T-helper 1 cell treated with Interleukin-12 subunit alpha and Interleukin-12 subunit beta and Interleukin-4 antibody, amounts not matched to agents 30 μg/mL and 1 μg/mL, for 36 hours (primary cell): ENCODE measurements at regions not wholly inside any gene's neighbourhood (a gene's known extent, or its start where the extent isn't known, plus 50 kb on each side); places are given as distances from the start of the nearest gene placed in this dataset.

ENCODE experiments used
- H3K27ac Mint-ChIP-seq: one replicate; pipeline ENCODE4 v1.8.0; 2021; ENCODE audit warnings: mild to moderate bottlenecking, mixed read lengths
- H3K27me3 Mint-ChIP-seq: one replicate; pipeline ENCODE4 v1.8.0; 2021; ENCODE audit warnings: low read depth, mixed read lengths
- H3K36me3 Mint-ChIP-seq: one replicate; pipeline ENCODE4 v1.8.0; 2021; ENCODE audit warnings: low read depth, mixed read lengths
- H3K4me1 Mint-ChIP-seq: one replicate; pipeline ENCODE4 v1.8.0; 2021; ENCODE audit warnings: low read depth, mixed read lengths
- H3K4me3 Mint-ChIP-seq: one replicate; pipeline ENCODE4 v1.8.0; 2021; ENCODE audit warnings: mild to moderate bottlenecking, moderate library complexity, mixed read lengths
- H3K9me3 Mint-ChIP-seq: one replicate; pipeline ENCODE4 v1.8.0; 2021; ENCODE audit warnings: mixed read lengths

DNA sequence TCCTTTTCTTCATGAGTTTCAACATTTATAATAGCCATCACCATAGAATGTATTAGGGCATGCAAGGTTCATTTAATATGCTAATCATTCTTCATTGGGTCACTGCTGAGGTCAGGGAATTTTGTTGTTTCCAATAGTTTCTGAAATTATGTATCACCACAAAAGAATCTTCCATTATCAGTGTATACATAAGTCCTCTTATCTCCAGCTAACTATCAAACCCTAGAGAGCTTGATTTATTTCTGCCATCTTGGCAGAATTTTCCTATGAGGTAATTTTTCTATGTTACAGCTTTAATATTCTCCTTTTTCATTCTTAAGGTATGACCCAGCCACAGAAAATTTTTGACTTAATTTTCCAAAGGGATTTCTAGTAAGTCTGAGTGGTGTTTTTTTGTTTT is 415.0 kb upstream of the SLITRK1 start:
- Mint-ChIP-seq H3K4me1 (no peaks in the 10 kb centered on the region), H3K36me3 (no peaks in the 10 kb centered on the region), H3K27me3 (no peaks in the 10 kb centered on the region), H3K9me3 (peaks cover 4% of the 10 kb centered on the region), H3K27ac (no peak overlapping the region), H3K4me3 (no peak overlapping the region)

DNA sequence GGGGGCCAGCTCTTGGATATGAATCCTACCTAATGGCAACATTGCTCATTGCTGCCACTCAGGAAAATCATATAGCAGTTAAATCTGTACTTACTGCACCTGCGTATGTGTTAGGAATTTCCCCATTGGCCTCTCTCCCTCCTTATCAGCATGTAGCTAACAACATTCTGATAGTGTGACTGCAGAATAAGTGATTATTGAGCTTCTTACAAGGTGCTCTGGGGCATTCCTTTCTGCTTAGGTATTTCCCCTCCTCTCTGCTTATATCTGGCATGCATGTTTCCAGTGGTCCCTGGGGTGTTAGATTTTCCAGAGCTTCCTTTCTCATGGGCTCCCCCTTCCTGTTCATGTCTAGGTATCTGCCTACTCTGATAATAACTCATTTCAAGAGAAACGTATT is 414.1 kb upstream of the SLITRK1 start:
- peaks cover 4% of the 10 kb centered on the region for H3K9me3 Mint-ChIP-seq
- no peaks in the 10 kb centered on the region for H3K4me1 Mint-ChIP-seq
- H3K36me3 Mint-ChIP-seq: no peaks in the 10 kb centered on the region
- no peak overlapping the region for H3K27ac Mint-ChIP-seq
- no peak overlapping the region for H3K4me3 Mint-ChIP-seq
- H3K27me3 Mint-ChIP-seq: no peaks in the 10 kb centered on the region

DNA sequence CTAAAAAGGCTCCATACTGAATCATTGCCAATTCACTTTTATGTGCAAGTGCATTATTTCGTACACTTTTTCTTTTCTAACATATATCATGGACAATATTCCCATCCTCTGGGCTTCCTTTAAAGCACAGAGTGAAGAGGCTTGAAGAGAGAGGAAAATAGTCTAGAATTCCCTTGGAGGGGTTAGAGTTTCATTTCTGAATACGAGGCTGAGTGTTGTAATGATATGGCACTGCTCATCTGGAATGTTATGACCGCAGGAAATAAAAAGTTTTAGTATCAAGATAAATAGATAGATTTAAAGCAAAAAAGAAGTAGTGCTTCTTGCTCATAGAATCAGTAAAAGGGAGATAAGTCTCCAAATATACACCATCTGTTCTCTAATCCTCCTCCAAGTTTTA is 412.3 kb upstream of the SLITRK1 start:
- no peaks in the 10 kb centered on the region for H3K4me1 Mint-ChIP-seq
- H3K27ac Mint-ChIP-seq: no peak overlapping the region
- no peaks in the 10 kb centered on the region for H3K36me3 Mint-ChIP-seq
- no peak overlapping the region for H3K4me3 Mint-ChIP-seq
- H3K27me3 Mint-ChIP-seq: no peaks in the 10 kb centered on the region
- H3K9me3 Mint-ChIP-seq: peaks cover 4% of the 10 kb centered on the region

DNA sequence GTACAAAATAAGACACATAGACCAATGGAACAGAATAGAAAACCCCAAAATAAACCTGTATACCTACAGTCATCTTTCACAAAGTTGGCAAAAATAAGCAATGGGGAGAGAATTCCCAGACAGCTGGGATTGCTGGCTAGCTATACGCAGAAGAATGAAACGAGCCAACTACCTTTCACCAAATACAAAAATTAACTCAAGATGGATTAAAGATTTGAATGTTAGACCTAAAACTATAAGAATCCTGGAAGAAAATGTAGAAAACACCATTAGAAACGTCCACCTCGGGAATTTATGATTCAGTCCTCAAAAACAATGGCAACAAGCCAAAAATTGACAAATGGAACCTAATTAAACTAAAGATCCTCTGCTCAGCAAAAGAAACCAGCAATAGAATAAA is 408.1 kb upstream of the SLITRK1 start:
- H3K4me1 Mint-ChIP-seq: no peaks in the 10 kb centered on the region
- H3K36me3 Mint-ChIP-seq: no peaks in the 10 kb centered on the region
- H3K27ac Mint-ChIP-seq: no peak overlapping the region
- no peak overlapping the region for H3K4me3 Mint-ChIP-seq
- no peaks in the 10 kb centered on the region for H3K9me3 Mint-ChIP-seq
- H3K27me3 Mint-ChIP-seq: no peaks in the 10 kb centered on the region

DNA sequence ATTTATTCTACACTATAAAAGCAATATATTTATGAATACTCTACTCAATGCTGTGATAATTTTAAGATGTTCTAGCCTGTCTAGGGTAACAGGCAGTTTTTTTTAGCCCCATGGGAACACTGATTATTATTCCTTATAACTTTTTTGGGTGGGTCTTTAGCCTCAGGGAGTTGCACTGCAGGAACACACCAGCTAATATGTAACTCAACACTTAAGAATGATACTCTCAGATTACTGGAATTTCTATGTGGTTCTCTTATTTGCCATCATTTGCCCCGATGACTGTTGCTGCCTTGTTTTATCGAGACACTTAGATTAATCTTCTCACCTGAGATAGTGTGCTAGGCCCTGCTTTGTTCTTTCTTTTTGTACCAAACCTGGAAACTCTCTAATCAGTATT is 396.9 kb upstream of the SLITRK1 start:
- no peak overlapping the region for H3K27ac Mint-ChIP-seq
- H3K9me3 Mint-ChIP-seq: no peaks in the 10 kb centered on the region
- H3K27me3 Mint-ChIP-seq: no peaks in the 10 kb centered on the region
- H3K4me3 Mint-ChIP-seq: no peak overlapping the region
- H3K4me1 Mint-ChIP-seq: no peaks in the 10 kb centered on the region
- no peaks in the 10 kb centered on the region for H3K36me3 Mint-ChIP-seq

DNA sequence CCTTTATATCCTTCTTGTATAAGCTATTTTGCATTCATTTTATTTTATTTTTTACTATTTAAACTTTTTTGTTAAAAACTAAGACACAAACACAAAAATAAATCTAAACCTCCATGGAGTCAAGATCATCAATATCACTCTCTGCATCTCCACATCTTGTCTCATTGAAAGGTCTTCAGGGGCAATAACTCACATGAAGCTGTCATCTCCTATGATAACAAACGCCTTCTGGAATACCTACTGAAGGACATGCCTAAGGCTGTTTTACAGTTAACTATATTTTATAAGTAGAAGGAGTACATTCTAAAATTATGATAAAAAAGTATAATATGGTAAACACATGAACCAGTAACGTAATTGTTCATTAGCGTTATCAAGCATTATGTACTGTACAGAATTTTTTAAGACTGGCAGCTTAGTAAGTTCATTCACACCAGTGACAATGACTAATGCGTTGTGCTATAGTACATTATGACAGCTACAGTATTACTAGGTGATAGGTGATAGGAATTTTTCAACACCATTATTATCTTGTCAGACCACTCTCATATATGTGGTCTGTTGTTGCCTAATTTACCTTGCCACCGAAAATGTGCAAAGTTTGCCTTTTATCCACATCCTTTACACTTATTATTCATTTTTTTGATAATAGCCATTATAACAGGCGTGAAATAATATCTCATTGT is 390.7 kb upstream of the SLITRK1 start:
- Mint-ChIP-seq H3K4me3 (no peak overlapping the region), H3K27ac (no peak overlapping the region), H3K4me1 (no peaks in the 10 kb centered on the region), H3K27me3 (no peaks in the 10 kb centered on the region), H3K9me3 (no peaks in the 10 kb centered on the region), H3K36me3 (no peaks in the 10 kb centered on the region)

DNA sequence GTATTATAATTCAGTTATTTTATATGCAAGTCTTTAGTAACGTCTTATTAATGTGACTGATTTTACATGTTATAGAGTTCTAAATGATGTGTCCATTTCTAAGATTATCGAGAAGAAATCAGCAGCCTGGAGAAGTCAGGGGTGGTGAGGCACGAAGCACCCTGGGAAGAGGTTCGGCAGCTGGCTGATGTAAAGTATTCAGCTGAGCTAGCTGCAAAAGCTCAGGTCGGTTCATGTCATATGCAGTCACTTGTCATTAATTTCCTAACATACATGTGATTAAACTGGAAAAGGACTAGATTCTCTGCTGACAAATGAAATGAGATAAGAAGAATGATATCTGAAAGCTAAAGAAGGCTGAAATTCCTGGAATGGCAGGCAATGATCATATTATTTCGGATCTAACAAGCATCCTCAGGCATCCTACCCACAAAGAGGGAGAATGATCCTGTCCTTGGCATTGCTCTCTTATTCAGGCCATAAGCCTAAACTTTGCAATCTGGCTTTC is 383.0 kb upstream of the SLITRK1 start:
- Mint-ChIP-seq H3K4me1 (no peaks in the 10 kb centered on the region), H3K36me3 (no peaks in the 10 kb centered on the region), H3K27me3 (no peaks in the 10 kb centered on the region), H3K9me3 (peaks cover 5% of the 10 kb centered on the region), H3K4me3 (no peak overlapping the region), H3K27ac (no peak overlapping the region)

DNA sequence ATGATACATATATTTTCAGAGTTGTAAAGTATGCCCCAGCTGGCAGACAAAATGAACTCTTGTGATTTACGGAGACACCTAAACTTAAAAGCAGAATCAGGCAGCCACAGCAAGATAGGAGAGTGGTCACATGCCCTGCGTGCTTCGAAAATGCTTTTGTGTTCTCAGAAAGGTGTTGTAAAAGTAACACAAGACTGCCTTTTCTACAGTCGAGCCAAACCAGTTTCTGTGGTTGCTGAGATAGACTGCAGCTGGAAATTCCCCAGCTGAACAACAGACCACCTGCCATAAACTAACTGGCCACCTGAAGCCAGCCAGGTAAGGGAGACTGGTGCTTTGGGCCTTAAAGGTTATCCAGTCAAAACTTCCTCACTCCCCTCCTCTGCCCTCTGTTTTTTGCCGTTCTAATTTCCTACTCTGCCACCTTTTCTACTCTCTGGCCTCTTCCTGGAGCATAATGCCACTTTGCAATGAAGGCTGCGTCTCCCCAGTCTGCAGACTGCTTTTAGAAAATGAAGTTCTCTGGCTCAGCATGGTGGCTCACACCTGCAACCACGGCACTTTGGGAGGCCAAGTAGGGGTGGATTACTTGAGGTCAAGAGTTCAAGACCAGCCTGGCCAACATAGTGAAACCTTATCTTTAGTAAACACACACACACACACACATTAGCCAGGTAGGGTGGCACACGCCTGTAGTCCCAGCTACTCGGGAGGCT is 381.2 kb upstream of the SLITRK1 start:
- Mint-ChIP-seq H3K9me3 (peaks cover 5% of the 10 kb centered on the region), H3K4me1 (no peaks in the 10 kb centered on the region), H3K36me3 (no peaks in the 10 kb centered on the region), H3K27ac (no peak overlapping the region), H3K4me3 (no peak overlapping the region), H3K27me3 (no peaks in the 10 kb centered on the region)

DNA sequence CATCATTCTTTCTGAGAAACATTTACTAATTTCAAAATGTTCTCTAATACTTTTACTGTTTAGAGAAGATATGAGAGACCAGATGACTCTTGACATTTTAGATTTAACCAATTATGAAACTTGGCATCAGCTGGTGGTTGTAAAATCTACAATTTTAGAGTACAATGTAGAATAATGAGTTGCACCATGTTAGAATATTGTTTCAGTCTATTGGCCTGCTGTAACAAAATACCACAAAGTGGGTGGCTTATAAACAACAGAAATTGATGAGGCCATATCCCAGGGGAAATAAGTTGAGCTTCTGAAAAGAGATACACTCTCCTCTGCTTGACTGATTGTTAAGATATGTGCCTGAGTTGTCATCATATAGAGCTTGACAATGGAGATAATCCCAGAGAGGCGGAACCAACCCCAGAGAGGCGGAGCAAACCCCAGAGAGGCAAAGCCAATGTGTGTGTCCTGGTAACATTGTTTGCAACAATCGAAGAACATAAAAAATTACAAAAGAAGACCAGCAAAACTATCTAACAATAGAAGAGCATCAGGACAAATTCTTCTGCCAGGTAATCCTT is 373.0 kb upstream of the SLITRK1 start:
- H3K27ac Mint-ChIP-seq: no peak overlapping the region
- no peak overlapping the region for H3K4me3 Mint-ChIP-seq
- H3K9me3 Mint-ChIP-seq: peaks cover 4% of the 10 kb centered on the region
- no peaks in the 10 kb centered on the region for H3K27me3 Mint-ChIP-seq
- H3K4me1 Mint-ChIP-seq: no peaks in the 10 kb centered on the region
- no peaks in the 10 kb centered on the region for H3K36me3 Mint-ChIP-seq

DNA sequence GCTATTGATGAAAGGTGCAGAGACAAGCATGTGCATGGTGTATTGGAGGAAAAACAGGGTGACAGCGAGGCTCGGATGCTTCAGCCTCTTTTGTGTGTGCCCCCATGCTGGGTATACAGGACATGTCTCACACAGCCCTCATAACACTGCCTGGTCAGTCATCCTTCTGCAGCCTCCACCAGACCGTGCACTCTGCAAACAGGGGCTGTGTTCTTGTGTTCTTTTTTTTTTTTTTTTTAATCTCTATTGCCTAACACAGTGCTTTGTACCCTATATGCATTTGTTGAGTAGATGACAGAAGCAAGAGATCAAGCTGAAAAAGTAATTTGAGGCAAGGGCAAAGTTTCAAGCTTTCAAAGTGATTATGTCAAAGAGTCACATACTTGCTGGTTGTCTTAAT is 367.2 kb upstream of the SLITRK1 start:
- Mint-ChIP-seq H3K4me3 (no peak overlapping the region), H3K27me3 (no peaks in the 10 kb centered on the region), H3K4me1 (no peaks in the 10 kb centered on the region), H3K27ac (no peak overlapping the region), H3K9me3 (peaks cover 4% of the 10 kb centered on the region), H3K36me3 (no peaks in the 10 kb centered on the region)

DNA sequence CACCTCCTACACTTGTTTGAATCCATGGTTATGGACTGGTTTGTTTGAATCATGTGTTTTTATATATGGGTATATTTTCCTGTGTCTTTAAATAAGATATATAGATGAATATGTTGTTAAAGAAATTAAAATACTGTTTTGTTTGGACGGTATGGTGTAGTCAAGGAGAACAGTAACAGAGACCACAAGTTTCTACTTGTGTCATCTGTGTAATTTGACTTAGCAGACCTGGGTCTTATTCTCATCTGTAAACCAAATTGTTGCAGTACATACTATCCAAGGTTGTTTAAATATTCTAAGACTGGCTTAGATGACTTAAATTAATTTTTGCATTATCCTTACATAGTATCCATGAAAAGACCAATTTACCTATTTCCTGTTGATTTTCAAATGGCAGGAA is 361.1 kb upstream of the SLITRK1 start:
- no peak overlapping the region for H3K27ac Mint-ChIP-seq
- H3K27me3 Mint-ChIP-seq: no peaks in the 10 kb centered on the region
- H3K4me3 Mint-ChIP-seq: no peak overlapping the region
- no peaks in the 10 kb centered on the region for H3K36me3 Mint-ChIP-seq
- no peaks in the 10 kb centered on the region for H3K9me3 Mint-ChIP-seq
- H3K4me1 Mint-ChIP-seq: no peaks in the 10 kb centered on the region

DNA sequence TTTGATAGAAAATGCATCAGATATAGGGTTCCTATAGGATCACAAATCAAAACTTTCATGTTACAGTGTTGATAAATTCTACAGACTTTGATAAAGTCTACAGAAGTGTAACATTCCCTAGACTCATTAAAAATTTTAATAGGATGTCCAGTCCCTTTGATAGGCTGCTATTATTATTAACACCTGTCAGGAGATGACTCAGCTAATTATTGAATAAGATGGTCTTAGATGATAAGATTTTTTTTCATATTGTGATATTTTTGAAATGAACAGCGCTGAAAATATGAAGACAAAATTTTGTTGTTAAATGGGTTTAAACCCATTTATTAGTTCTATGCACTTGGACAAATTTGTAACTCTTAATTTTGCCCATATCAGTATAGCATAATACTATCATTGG is 356.8 kb upstream of the SLITRK1 start:
- Mint-ChIP-seq H3K9me3 (no peaks in the 10 kb centered on the region), H3K36me3 (no peaks in the 10 kb centered on the region)

DNA sequence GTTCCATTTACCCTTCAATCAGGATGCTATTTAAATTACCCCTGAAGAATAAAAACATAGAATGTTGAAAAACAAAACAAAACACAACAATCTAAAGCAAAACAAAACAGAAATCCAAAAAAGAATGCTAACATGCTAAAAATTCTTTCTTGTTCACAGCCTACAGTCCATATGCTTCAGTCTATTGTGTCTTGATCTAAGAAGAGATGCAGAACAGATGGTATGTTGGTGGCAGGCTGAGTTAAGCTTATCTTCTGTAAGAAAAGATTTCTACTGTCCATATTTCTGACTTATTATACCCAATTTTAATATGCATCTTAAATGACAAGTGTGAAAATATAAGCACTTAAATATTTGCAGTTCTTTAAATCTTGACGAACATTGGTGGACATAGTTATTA is 356.1 kb upstream of the SLITRK1 start:
- H3K9me3 Mint-ChIP-seq: no peaks in the 10 kb centered on the region
- H3K36me3 Mint-ChIP-seq: no peaks in the 10 kb centered on the region
- no peak overlapping the region for H3K4me3 Mint-ChIP-seq
- no peaks in the 10 kb centered on the region for H3K27me3 Mint-ChIP-seq
- no peak overlapping the region for H3K27ac Mint-ChIP-seq
- no peaks in the 10 kb centered on the region for H3K4me1 Mint-ChIP-seq

More for the DNA sequence above, 356.8 kb upstream of the SLITRK1 start:
- H3K27me3 Mint-ChIP-seq: no peaks in the 10 kb centered on the region
- no peaks in the 10 kb centered on the region for H3K4me1 Mint-ChIP-seq
- H3K4me3 Mint-ChIP-seq: no peak overlapping the region
- no peak overlapping the region for H3K27ac Mint-ChIP-seq

DNA sequence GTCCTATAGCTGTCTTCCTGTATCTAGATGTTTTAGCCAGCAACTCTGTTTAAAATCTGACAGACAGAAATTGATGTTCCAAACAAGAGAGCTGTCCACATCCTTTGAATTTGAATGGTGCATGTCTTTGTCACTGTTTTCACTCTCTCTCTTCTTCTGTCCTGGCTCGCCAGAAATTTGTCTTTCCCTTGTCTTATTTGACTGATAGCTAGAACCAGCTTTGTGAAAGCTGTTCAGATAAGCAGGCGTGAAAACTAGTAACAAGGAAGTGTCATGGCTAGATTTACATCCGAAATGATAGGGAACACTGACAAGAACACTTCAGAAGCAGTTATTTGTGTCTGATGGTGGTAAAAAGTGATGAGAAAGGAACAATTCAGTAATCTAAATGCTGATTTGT is 354.9 kb upstream of the SLITRK1 start:
- H3K27me3 Mint-ChIP-seq: no peaks in the 10 kb centered on the region
- H3K9me3 Mint-ChIP-seq: no peaks in the 10 kb centered on the region
- H3K27ac Mint-ChIP-seq: no peak overlapping the region
- no peaks in the 10 kb centered on the region for H3K4me1 Mint-ChIP-seq
- no peak overlapping the region for H3K4me3 Mint-ChIP-seq
- H3K36me3 Mint-ChIP-seq: no peaks in the 10 kb centered on the region

DNA sequence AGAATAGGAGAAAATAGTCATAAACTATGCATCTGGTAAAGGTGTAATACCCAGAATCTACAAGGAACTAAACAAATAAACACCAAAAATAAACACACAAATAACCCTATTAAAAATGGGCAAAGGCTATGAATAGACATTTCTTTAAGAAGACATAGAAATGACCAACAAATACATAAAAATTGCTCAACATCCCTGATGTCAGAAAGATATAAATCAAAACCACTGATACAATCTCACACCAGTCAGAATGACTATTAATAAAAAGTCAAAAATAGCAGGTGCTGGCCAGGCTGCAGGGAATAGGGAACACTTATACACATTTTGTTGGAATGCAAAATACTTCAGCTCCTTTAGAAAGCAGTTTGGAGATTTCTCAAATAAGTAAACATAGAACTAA is 352.1 kb upstream of the SLITRK1 start:
- Mint-ChIP-seq H3K36me3 (no peaks in the 10 kb centered on the region), H3K9me3 (no peaks in the 10 kb centered on the region), H3K27ac (no peak overlapping the region)

More for the DNA sequence above, 352.1 kb upstream of the SLITRK1 start:
- Mint-ChIP-seq H3K4me1 (no peaks in the 10 kb centered on the region), H3K4me3 (no peak overlapping the region), H3K27me3 (no peaks in the 10 kb centered on the region)
